ENCODE measurements at regions not wholly inside any gene's neighbourhood (a gene's known extent, or its start where the extent isn't known, plus 50 kb on each side); places are given as distances from the start of the nearest gene placed in this dataset.

- ATAC-seq, result no peak
- Histone ChIP-seq H3K27me3 (ENCODE audit: insufficient read depth in 3 of 3, low read length in 2 of 3) (peaks cover 0 to 5% (median 0%) of the 10 kb centered on the region in 3 donors), H3K27ac (no peak overlapping the region), H3K4me1 (no peaks in the 10 kb centered on the region), H3K4me3 (no peak overlapping the region), H3K9me3 (no peaks in the 10 kb centered on the region), H3K36me3 (ENCODE audit: insufficient read depth in 1 of 2, low read depth in 1 of 2) (no peaks in the 10 kb centered on the region)
- DNase-seq, result no peak
- WGBS, 3 donors, result 81 to 82% (median 82%) methylated on average over 3 of the region's 3 CpGs
- TF ChIP-seq CTCF (IDR thresholded peaks at IDR 0.05), result no peak
- intact Hi-C loops (cut with DNase I), result no loop called here
These were observed 82.6 kb downstream of the GCNT4 start for GRCh38 chr5:74969726-74970125.

GRCh38 chr5:74966141-74967026 lies 86.0 kb downstream of the GCNT4 start:
- H3K4me1 ChIP-seq, result no peaks in the 10 kb centered on the region
- DNase-seq, result no peak
- intact Hi-C loops (cut with DNase I), result no loop called here
- H3K4me3 ChIP-seq, result no peak overlapping the region
- H3K27ac ChIP-seq, result no peak overlapping the region
- no peak for TF ChIP-seq CTCF (IDR thresholded peaks at IDR 0.05)
- no peaks in the 10 kb centered on the region for H3K9me3 ChIP-seq
- WGBS, 3 donors, result 84 to 92% (median 88%) methylated on average over 6 of the region's 6 CpGs
- H3K36me3 ChIP-seq (ENCODE audit: insufficient read depth in 1 of 2, low read depth in 1 of 2), result no peaks in the 10 kb centered on the region
- no peak for ATAC-seq
- peaks cover 0 to 5% (median 0%) of the 10 kb centered on the region in 3 donors for H3K27me3 ChIP-seq (ENCODE audit: insufficient read depth in 3 of 3, low read length in 2 of 3)

- Histone ChIP-seq H3K9me3 (no peaks in the 10 kb centered on the region), H3K27me3 (ENCODE audit: insufficient read depth in 3 of 3, low read length in 2 of 3) (peaks cover 0 to 5% (median 0%) of the 10 kb centered on the region in 3 donors), H3K27ac (no peak overlapping the region), H3K4me3 (no peak overlapping the region), H3K4me1 (no peaks in the 10 kb centered on the region), H3K36me3 (ENCODE audit: insufficient read depth in 1 of 2, low read depth in 1 of 2) (no peaks in the 10 kb centered on the region)
- TF ChIP-seq CTCF (IDR thresholded peaks at IDR 0.05), result no peak
- 40 to 46% (median 42%) methylated on average over 3 of the region's 3 CpGs for WGBS, 3 donors
- intact Hi-C loops (cut with DNase I), result no loop called here
- ATAC-seq, result no peak
- DNase-seq, result no peak
These were observed 89.0 kb downstream of the GCNT4 start for GRCh38 chr5:74963407-74963806.

GRCh38 chr5:74957906-74958305 lies 91.7 kb upstream of the FAM169A start:
- TF ChIP-seq CTCF (IDR thresholded peaks at IDR 0.05), result no peak
- 69 to 86% (median 78%) methylated on average over 3 of the region's 3 CpGs for WGBS, 3 donors
- Histone ChIP-seq H3K27ac (no peak overlapping the region), H3K9me3 (no peaks in the 10 kb centered on the region), H3K27me3 (ENCODE audit: insufficient read depth in 3 of 3, low read length in 2 of 3) (no peaks in the 10 kb centered on the region), H3K4me3 (no peak overlapping the region), H3K36me3 (ENCODE audit: insufficient read depth in 1 of 2, low read depth in 1 of 2) (no peaks in the 10 kb centered on the region), H3K4me1 (no peaks in the 10 kb centered on the region)
- no peak for ATAC-seq
- DNase-seq, result no peak
- intact Hi-C loops (cut with DNase I), result no loop called here
